ENCODE measurements at regions not wholly inside any gene's neighbourhood (a gene's known extent, or its start where the extent isn't known, plus 50 kb on each side); places are given as distances from the start of the nearest gene placed in this dataset.

DNA sequence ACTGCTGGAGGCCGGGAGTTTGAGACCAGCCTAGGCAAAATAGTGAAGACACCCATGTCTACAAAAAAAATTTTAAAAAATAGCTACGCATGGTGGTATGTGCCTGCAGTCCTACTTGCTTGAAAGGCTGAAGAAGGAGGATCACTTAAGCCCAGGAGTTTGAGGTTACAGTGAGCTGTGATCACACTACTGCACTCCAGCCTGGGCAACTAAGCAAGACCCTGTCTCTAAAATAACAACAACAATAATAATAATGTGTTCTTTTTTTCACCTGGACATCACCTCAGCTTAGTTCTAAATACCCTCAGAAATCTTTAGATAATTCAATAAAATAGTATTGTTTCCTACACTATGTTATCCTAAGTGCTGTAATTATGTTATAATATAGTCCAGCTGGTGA is 397.1 kb upstream of the ZNF804A start:
- intact Hi-C loops (cut with DNase I; ENCODE audit: low total_unique reads), result no loop called here
- no peak overlapping the region for H3K27ac ChIP-seq

GRCh38 chr2:184203661-184204060 is 394.7 kb upstream of the ZNF804A start:
- intact Hi-C loops (cut with DNase I; ENCODE audit: low total_unique reads), result no loop called here
- no peak for TF ChIP-seq CTCF (IDR thresholded peaks at IDR 0.05)

More for the DNA sequence above, 397.1 kb upstream of the ZNF804A start:
- no peak for TF ChIP-seq CTCF (IDR thresholded peaks at IDR 0.05)
- Histone ChIP-seq H3K9me3 (no peaks in the 10 kb centered on the region), H3K27me3 (no peaks in the 10 kb centered on the region), H3K4me1 (no peaks in the 10 kb centered on the region), H3K36me3 (no peaks in the 10 kb centered on the region), H3K4me3 (no peak overlapping the region)
- DNase-seq, result no peak

DNA sequence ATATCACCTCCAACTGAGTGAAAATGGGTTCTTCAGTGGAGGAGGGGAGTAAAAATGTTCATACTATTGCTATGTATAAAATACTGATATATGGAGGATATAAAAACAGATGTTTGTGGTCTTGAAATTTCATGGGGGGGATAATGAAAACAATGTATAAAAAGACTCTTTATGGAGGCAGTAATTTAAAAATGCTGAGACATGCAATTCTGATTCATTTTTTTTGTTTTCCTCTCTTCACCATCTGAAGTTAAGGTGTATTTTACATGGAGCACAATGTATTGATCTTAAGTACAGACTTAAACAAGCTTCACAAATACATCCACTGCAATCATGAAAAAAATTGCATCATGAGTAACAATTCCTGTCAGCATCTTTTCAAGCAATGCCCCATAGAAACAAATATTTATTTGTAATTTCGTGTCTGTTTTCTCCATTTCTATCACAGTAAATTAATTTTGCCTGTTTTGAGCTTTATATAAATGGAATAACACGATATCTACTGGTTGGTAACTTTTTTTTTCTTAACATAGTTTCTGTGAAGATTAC is 393.2 kb upstream of the ZNF804A start:
- H3K4me1 ChIP-seq, result no peaks in the 10 kb centered on the region
- no peak overlapping the region for H3K4me3 ChIP-seq
- H3K27ac ChIP-seq, result no peak overlapping the region
- intact Hi-C loops (cut with DNase I; ENCODE audit: low total_unique reads), result loop anchor here (5.0 kb wide), 1 partner anchor 1092 kb away; no protein-coding TSS in a partner anchor
- H3K27me3 ChIP-seq, result no peaks in the 10 kb centered on the region
- H3K9me3 ChIP-seq, result no peaks in the 10 kb centered on the region
- no peaks in the 10 kb centered on the region for H3K36me3 ChIP-seq
- no peak for TF ChIP-seq CTCF (IDR thresholded peaks at IDR 0.05)
- no peak for DNase-seq

More at GRCh38 chr2:184203661-184204060, 394.7 kb upstream of the ZNF804A start:
- DNase-seq, result no peak
- Histone ChIP-seq H3K27ac (no peak overlapping the region), H3K4me3 (no peak overlapping the region), H3K9me3 (no peaks in the 10 kb centered on the region), H3K4me1 (no peaks in the 10 kb centered on the region), H3K36me3 (no peaks in the 10 kb centered on the region), H3K27me3 (no peaks in the 10 kb centered on the region)

- H3K27ac ChIP-seq, result no peak overlapping the region
- no peaks in the 10 kb centered on the region for H3K4me1 ChIP-seq
- no peaks in the 10 kb centered on the region for H3K9me3 ChIP-seq
- no peak for TF ChIP-seq CTCF (IDR thresholded peaks at IDR 0.05)
- no peaks in the 10 kb centered on the region for H3K36me3 ChIP-seq
- H3K4me3 ChIP-seq, result no peak overlapping the region
- DNase-seq, result no peak
- no peaks in the 10 kb centered on the region for H3K27me3 ChIP-seq
- intact Hi-C loops (cut with DNase I; ENCODE audit: low total_unique reads), result loop anchor here (5.0 kb wide), 1 partner anchor 1091 kb away; no protein-coding TSS in a partner anchor
Measured at GRCh38 chr2:184206045-184206444, 392.3 kb upstream of the ZNF804A start.

DNA sequence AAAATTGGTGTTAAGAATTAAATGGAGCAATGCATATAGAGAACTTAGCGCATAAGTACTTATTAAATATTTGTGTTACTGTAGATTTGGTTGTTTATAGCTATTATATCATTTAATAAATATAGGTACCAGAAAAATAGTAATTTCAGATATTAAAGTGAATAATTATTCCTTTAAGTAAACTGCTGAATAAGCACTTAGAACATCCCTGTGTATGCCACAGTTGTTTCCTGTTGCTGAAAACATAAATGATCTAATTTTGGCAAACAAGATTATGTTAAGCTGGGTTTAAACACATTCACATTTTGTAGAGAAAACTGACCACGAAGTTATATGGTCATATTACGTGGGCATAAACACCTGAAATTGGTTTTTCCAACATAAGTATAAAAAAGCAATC is 388.0 kb upstream of the ZNF804A start:
- H3K36me3 ChIP-seq, result no peaks in the 10 kb centered on the region
- intact Hi-C loops (cut with DNase I; ENCODE audit: low total_unique reads), result no loop called here
- no peak for DNase-seq

More for the DNA sequence above, 388.0 kb upstream of the ZNF804A start:
- H3K4me1 ChIP-seq, result no peaks in the 10 kb centered on the region
- no peak overlapping the region for H3K27ac ChIP-seq
- no peak for TF ChIP-seq CTCF (IDR thresholded peaks at IDR 0.05)
- H3K27me3 ChIP-seq, result no peaks in the 10 kb centered on the region
- no peaks in the 10 kb centered on the region for H3K9me3 ChIP-seq
- no peak overlapping the region for H3K4me3 ChIP-seq

Data from tibial artery (tissue), 4 donors.